ENCODE measurements at regions not wholly inside any gene's neighbourhood (a gene's known extent, or its start where the extent isn't known, plus 50 kb on each side); places are given as distances from the start of the nearest gene placed in this dataset.

DNA sequence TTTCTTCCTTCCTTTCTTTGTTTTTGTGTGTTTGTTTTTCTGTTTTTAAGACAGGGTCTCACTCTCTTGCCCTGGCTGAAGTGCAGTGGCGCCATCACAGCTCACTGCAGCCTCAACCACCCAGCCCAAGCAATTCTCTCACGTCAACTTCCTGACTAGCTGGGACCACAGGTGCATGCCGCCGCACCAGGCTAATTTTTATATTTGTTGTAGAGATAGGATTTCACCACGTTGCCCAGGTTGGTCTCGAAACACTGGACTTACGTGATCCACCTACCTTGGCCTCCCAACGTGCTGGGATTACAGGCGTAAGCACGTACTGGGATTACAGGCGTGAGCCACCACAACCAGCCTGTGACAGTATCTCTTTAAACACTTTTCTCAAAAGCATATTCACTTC, 120.7 kb downstream of the DKK1 start:
- Histone ChIP-seq H3K36me3 (no peaks in the 10 kb centered on the region; a peak in 1 of 22 replicates), H3K9ac (no peak overlapping the region), H3K27me3 (no peaks in the 10 kb centered on the region), H3K4me1 (peaks cover 16 to 42% (median 33%) of the 10 kb centered on the region in 10 experiments), H3K27ac (peak overlapping the region in 7 of 11 experiments; percentile 48 to 91 (median 88); a peak in 13 of 22 replicates), H3K4me3 (no peak overlapping the region), H3K9me3 (replicated peaks in 1 of 11) (peaks cover 0 to 17% (median 5%) of the 10 kb centered on the region in 11 experiments; a peak in 12 of 22 replicates), H3K4me2 (peak overlapping the region in 4 of 11 experiments; percentile 44 to 82 (median 68); a peak in 8 of 22 replicates), H4K20me1 (no peaks in the 10 kb centered on the region)
- no peak for TF ChIP-seq Cebpa-rat (IDR thresholded peaks at IDR 0.05)

DNA sequence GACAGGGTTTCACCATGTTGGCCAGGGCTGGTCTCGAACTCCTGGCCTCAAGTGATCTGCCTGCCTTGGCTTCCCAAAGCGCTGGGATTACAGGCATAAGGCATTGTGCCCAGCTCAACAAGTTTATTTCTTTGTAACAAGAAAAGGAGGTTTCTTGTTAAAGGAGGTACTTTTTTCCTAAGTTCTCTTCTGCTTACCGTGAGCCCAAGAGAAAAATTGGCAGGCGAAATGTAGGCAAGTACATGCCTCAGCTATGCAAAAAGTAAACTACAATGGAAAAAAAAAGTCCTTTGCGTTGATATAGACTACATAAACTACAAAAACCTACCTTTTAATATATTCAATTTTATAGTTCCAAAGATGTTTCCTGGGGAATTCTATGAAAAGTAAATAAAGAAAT, 122.6 kb downstream of the DKK1 start:
- Histone ChIP-seq H3K27ac (peak overlapping the region in 9 of 11 experiments; percentile 48 to 91 (median 88); a peak in 18 of 22 replicates), H3K9me3 (replicated peaks in 1 of 11) (peaks cover 0 to 35% (median 19%) of the 10 kb centered on the region in 11 experiments; a peak in 19 of 22 replicates), H3K27me3 (no peaks in the 10 kb centered on the region), H3K4me2 (peak overlapping the region in 10 of 11 experiments; percentile 36 to 82 (median 65); a peak in 19 of 22 replicates), H4K20me1 (no peaks in the 10 kb centered on the region), H3K4me1 (peaks cover 16 to 53% (median 34%) of the 10 kb centered on the region in 10 experiments), H3K9ac (peak overlapping the region in 8 of 11 experiments; percentile 44 to 77 (median 68); a peak in 15 of 22 replicates), H3K36me3 (no peaks in the 10 kb centered on the region; a peak in 1 of 22 replicates), H3K4me3 (no peak overlapping the region)
- TF ChIP-seq Cebpa-rat (IDR thresholded peaks at IDR 0.05), result no peak

DNA sequence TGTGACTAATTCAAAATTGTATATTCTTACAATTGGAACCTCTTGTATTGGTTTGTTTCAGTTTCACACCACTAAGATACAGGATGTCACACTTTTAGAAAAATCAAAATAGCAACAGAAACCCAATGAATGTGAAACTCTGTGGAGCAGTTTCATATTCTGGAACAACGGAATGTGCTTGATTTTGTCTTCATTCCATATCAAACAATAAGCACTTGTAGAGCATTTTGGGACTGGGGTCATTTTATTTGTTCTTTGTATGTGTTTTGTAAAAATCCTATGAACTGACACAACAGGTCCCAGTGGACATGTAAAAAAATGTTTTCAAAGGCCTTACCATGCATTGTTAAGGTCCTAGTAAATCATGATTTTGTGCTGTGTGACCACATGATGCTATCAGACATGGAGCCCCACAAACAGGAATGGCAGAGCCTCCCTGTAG, 123.1 kb downstream of the DKK1 start:
- Histone ChIP-seq H4K20me1 (no peaks in the 10 kb centered on the region), H3K4me1 (peaks cover 16 to 53% (median 34%) of the 10 kb centered on the region in 10 experiments), H3K27ac (peak overlapping the region in 10 of 11 experiments; percentile 38 to 91 (median 88); a peak in 19 of 22 replicates), H3K4me3 (peak overlapping the region in 1 of 10 experiments; percentile 18; a peak in 7 of 20 replicates), H3K4me2 (peak overlapping the region; percentile 12 to 82 (median 69); a peak in 21 of 22 replicates), H3K36me3 (no peaks in the 10 kb centered on the region; a peak in 1 of 22 replicates), H3K9ac (peak overlapping the region in 9 of 11 experiments; percentile 43 to 73 (median 68); a peak in 18 of 22 replicates), H3K9me3 (replicated peaks in 1 of 11) (peaks cover 0 to 41% (median 24%) of the 10 kb centered on the region in 11 experiments; a peak in 19 of 22 replicates), H3K27me3 (no peaks in the 10 kb centered on the region)
- no peak for TF ChIP-seq Cebpa-rat (IDR thresholded peaks at IDR 0.05)

DNA sequence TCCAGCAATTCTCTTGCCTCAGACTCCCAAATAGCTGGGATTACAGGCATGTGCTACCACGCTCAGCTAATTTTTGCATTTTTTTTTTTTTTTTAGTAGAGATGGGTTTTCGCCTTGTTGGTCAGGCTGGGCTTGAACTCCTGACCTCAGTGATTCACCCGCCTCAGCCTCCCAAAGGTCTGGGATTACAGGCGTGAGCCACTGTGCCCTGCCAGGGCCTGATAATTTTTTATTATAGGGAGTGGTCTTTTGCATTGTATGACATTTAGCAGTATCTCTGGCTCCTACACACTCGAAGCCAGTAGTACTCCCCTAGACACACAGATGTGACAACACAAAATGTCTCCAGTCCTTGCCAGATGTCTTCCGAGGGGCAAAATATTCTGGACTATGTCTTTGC, 124.0 kb downstream of the DKK1 start:
- H3K9me3 ChIP-seq (replicated peaks in 1 of 11), result peaks cover 0 to 44% (median 27%) of the 10 kb centered on the region in 11 experiments; a peak in 19 of 22 replicates
- peak overlapping the region in 5 of 11 experiments; percentile 64 to 73 (median 68); a peak in 4 of 22 replicates for H3K9ac ChIP-seq
- H3K4me1 ChIP-seq, result peaks cover 16 to 60% (median 39%) of the 10 kb centered on the region in 10 experiments
- H4K20me1 ChIP-seq, result no peaks in the 10 kb centered on the region
- no peaks in the 10 kb centered on the region; a peak in 1 of 22 replicates for H3K36me3 ChIP-seq
- H3K4me3 ChIP-seq, result no peak overlapping the region
- no peaks in the 10 kb centered on the region for H3K27me3 ChIP-seq
- H3K4me2 ChIP-seq, result peak overlapping the region in 9 of 11 experiments; percentile 52 to 82 (median 72); a peak in 16 of 22 replicates
- peak overlapping the region in 9 of 11 experiments; percentile 71 to 91 (median 88); a peak in 18 of 22 replicates for H3K27ac ChIP-seq
- no peak for TF ChIP-seq Cebpa-rat (IDR thresholded peaks at IDR 0.05)

- H3K4me2 ChIP-seq, result no peak overlapping the region; a peak in 2 of 22 replicates
- no peaks in the 10 kb centered on the region; a peak in 1 of 22 replicates for H3K36me3 ChIP-seq
- H3K9ac ChIP-seq, result no peak overlapping the region
- peaks cover 0 to 40% (median 22%) of the 10 kb centered on the region in 11 experiments; a peak in 19 of 22 replicates for H3K9me3 ChIP-seq (replicated peaks in 1 of 11)
- peaks cover 16 to 56% (median 37%) of the 10 kb centered on the region in 10 experiments for H3K4me1 ChIP-seq
- TF ChIP-seq Cebpa-rat (IDR thresholded peaks at IDR 0.05), result no peak
- H3K27me3 ChIP-seq, result no peaks in the 10 kb centered on the region
- no peak overlapping the region for H3K27ac ChIP-seq
- H4K20me1 ChIP-seq, result no peaks in the 10 kb centered on the region
- no peak overlapping the region; a peak in 1 of 20 replicates for H3K4me3 ChIP-seq
These were observed 126.7 kb downstream of the DKK1 start for GRCh38 chr10:52440612-52441285.

DNA sequence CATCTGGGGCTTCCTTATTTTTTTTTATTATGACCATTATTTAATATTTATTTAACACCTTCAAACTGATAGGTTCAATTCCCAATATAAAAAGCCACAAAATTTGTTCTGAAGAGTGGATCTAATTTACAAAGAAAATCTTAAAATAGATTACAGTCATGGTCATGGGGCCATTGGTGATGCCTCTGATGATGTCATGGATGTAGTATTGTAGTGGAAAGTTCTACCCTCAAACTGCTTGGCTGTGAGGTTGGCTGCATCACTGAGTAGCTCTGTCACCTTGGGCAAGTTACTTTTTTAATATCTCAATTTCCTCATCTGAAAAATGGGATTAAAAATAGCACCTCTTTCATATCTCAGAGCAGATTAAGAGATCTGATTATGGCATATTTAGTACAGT, 128.5 kb downstream of the DKK1 start:
- Histone ChIP-seq H3K4me1 (peaks cover 4 to 37% (median 23%) of the 10 kb centered on the region in 10 experiments; a peak in 18 of 20 replicates), H4K20me1 (no peaks in the 10 kb centered on the region), H3K4me2 (peak overlapping the region in 6 of 11 experiments; percentile 12 to 59 (median 41); a peak in 8 of 22 replicates), H3K4me3 (no peak overlapping the region), H3K27ac (0 out of 22 replicates have a peak overlapping the region, but pooled peaks of 1 of the 11 experiments have one; percentile 20), H3K9me3 (replicated peaks in 1 of 11) (peaks cover 0 to 40% (median 22%) of the 10 kb centered on the region in 11 experiments; a peak in 19 of 22 replicates), H3K9ac (no peak overlapping the region), H3K36me3 (no peaks in the 10 kb centered on the region; a peak in 1 of 22 replicates), H3K27me3 (no peaks in the 10 kb centered on the region)
- no peak for TF ChIP-seq Cebpa-rat (IDR thresholded peaks at IDR 0.05)

- H3K4me1 ChIP-seq, result peaks cover 0 to 26% (median 15%) of the 10 kb centered on the region in 10 experiments; a peak in 16 of 20 replicates
- no peak overlapping the region for H3K4me3 ChIP-seq
- peaks cover 0 to 37% (median 22%) of the 10 kb centered on the region in 11 experiments; a peak in 19 of 22 replicates for H3K9me3 ChIP-seq (replicated peaks in 1 of 11)
- peak overlapping the region in 3 of 11 experiments; percentile 0 to 20 (median 14); a peak in 2 of 22 replicates for H3K27ac ChIP-seq
- no peaks in the 10 kb centered on the region; a peak in 1 of 22 replicates for H3K36me3 ChIP-seq
- H3K27me3 ChIP-seq, result no peaks in the 10 kb centered on the region
- no peaks in the 10 kb centered on the region for H4K20me1 ChIP-seq
- no peak for TF ChIP-seq Cebpa-rat (IDR thresholded peaks at IDR 0.05)
- peak overlapping the region in 9 of 11 experiments; percentile 12 to 59 (median 41); a peak in 15 of 22 replicates for H3K4me2 ChIP-seq
- no peak overlapping the region for H3K9ac ChIP-seq
These were observed 129.6 kb downstream of the DKK1 start for GRCh38 chr10:52443419-52444388.

- H3K36me3 ChIP-seq, result no peaks in the 10 kb centered on the region
- peaks cover 0 to 17% (median 8%) of the 10 kb centered on the region in 11 experiments; a peak in 9 of 22 replicates for H3K9me3 ChIP-seq (replicated peaks in 1 of 11)
- TF ChIP-seq Cebpa-rat (IDR thresholded peaks at IDR 0.05), result no peak
- H3K4me2 ChIP-seq, result no peak overlapping the region
- no peaks in the 10 kb centered on the region for H3K27me3 ChIP-seq
- no peak overlapping the region for H3K9ac ChIP-seq
- H3K4me1 ChIP-seq, result peaks cover 0 to 16% (median 13%) of the 10 kb centered on the region in 10 experiments; a peak in 16 of 20 replicates
- no peak overlapping the region for H3K4me3 ChIP-seq
- H4K20me1 ChIP-seq, result no peaks in the 10 kb centered on the region
- H3K27ac ChIP-seq, result no peak overlapping the region
These were observed 132.3 kb downstream of the DKK1 start for GRCh38 chr10:52446391-52446790.
